Spinal cord (tissue), 9 donors: ENCODE measurements at regions not wholly inside any gene's neighbourhood (a gene's known extent, or its start where the extent isn't known, plus 50 kb on each side); places are given as distances from the start of the nearest gene placed in this dataset.
"Not testable (repeated sequence)": the region's sequence is repeated elsewhere in the genome, so short reads cannot be mapped to it uniquely, and the experiment has no call there.

Experiments
- DNase-seq, 6 donors: peaks; one replicate each; pipeline versions ENCODE4 v3.0.0 to v3.0.0-alpha.2; 2013 to 2015; ENCODE audit warnings: low spot score in 6 of 6, low read depth in 4 of 6
- H3K27ac ChIP-seq: one replicate; pipeline ENCODE4 v1.5.1; 2013; ENCODE audit warnings: low read depth, low read length, control low read depth
- H3K27me3 ChIP-seq: one replicate; pipeline ENCODE4 v1.6.1; 2013; ENCODE audit warnings: low read length; ENCODE audit not compliant: control insufficient read depth, insufficient read depth
- H3K36me3 ChIP-seq: one replicate; pipeline ENCODE4 v1.6.1; 2013; ENCODE audit warnings: low read length; ENCODE audit not compliant: control insufficient read depth, insufficient read depth
- H3K4me1 ChIP-seq: one replicate; pipeline ENCODE4 v1.6.1; 2013; ENCODE audit warnings: low read length; ENCODE audit not compliant: control insufficient read depth, insufficient read depth
- H3K4me3 ChIP-seq: one replicate; pipeline ENCODE4 v1.5.1; 2013; ENCODE audit warnings: low read depth, low read length, control low read depth
- H3K9me3 ChIP-seq: one replicate; pipeline ENCODE4 v1.6.1; 2013; ENCODE audit warnings: low read length; ENCODE audit not compliant: control insufficient read depth, insufficient read depth
- WGBS: methylation state at CpG from one replicate; pipeline ENCODE4 v1.1.5; 2013; ENCODE audit warnings: missing lambda C conversion rate; ENCODE audit not compliant: insufficient coverage; 5-methylcytosine and 5-hydroxymethylcytosine counted together
- donor health status: healthy.

DNA sequence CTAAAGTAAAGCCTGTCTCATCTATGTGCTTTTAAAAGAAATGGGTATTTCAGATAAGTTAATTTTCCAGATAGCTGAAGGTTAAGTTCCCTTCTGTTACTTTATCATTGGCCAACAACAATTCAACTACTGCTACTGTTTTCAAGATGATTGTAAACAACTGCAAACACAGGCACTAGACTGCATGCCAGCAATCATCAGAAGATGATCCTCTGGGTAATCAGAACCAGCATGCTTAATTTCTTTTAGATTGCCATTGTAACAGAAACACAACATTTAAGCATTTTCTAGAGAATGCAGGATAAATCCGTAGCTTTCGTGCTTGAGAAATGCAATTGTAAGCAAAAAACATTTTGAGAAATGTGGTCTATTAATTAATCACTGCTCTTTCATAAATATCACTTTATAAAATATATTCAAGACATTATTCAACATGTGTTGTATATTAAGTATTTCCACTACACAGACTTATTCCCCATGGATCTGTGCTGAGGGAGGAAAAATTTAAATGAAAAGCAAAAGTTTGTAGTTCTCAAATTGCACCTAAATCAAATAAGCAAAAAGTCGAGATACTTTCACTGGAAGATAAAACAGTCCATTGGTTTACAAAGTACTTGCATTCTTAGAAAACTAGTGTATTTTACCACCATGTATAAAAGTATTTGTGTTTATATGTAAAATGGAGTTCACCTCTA, 133.7 kb downstream of the ATL2 start:
- H3K9me3 ChIP-seq: no peaks in the 10 kb centered on the region
- no CpG with 5 or more reads among the region's 3 CpGs for WGBS
- no peak overlapping the region for H3K27ac ChIP-seq
- H3K36me3 ChIP-seq: no peaks in the 10 kb centered on the region
- no peaks in the 10 kb centered on the region for H3K27me3 ChIP-seq
- peak in 1 of 6 donors; percentile 59 for DNase-seq
- no peak overlapping the region for H3K4me3 ChIP-seq
- H3K4me1 ChIP-seq: no peaks in the 10 kb centered on the region

DNA sequence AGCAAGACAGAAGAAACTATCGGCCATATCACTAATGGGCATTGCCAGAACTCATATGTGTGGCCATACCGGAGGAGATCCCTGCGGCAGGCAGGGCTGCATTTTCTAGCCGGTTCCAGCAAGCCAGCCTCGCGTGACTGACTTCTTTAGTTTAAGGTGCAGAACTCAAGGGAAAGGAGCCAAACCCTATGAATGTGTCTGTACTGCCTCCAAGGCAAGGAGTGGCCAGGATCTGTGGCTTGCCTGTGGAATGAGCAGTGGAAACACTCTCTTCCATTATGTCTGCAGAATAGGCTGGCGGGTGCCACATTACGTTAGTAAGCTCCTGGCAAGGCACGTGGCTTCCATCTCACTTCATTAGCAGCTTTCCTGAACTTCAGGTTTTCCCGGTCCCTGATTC, 137.6 kb downstream of the ATL2 start:
- 91% methylated on average over 10 of the region's 10 CpGs for WGBS
- no peaks in the 10 kb centered on the region for H3K9me3 ChIP-seq
- H3K27ac ChIP-seq: no peak overlapping the region
- H3K36me3 ChIP-seq: no peaks in the 10 kb centered on the region
- no peak overlapping the region for H3K4me3 ChIP-seq
- DNase-seq: no peak
- no peaks in the 10 kb centered on the region for H3K27me3 ChIP-seq
- H3K4me1 ChIP-seq: no peaks in the 10 kb centered on the region

DNA sequence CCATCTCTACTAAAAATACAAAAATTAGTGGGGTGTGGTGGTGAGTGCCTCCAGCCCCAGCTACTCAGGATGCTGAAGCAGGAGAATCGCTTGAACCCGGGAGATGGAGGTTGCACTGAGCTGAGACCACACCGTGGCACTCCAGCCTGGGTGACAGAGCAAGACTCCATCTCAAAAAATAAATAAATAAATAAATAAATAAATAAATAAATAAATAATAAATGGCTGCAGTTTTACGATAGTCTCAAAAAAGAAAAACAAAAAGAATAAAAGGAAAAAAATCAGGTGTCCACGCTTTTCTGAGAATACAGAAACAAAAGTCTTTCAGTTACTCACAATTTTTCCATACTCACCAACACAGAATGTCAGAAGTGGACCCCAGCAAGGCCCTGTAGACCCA, 138.4 kb downstream of the ATL2 start:
- H3K4me3 ChIP-seq, DNase-seq, H3K27ac ChIP-seq, H3K36me3 ChIP-seq, H3K9me3 ChIP-seq, H3K4me1 ChIP-seq, H3K27me3 ChIP-seq: not testable (repeated sequence)
- WGBS: no CpG with 5 or more reads among the region's 5 CpGs

DNA sequence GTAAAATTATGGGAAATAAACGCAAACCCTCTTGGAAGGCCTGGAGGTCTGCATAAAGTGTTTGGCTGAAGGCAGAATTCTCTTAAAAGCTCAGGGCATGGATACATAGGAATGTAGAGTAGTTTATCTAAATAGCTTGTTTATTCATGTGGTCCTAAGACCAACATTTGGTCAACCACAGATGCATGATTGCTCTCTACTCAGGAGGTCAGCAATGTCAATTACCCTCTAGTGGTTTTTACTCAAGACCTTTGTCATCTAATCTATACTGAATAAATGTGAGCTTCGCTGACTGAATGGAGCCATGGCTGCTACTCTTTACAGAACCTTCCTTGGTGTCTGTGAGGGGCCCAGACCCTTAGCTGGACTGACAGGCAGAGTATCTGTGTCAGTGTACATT, 139.8 kb downstream of the ATL2 start:
- DNase-seq: no peak
- Histone ChIP-seq H3K4me3 (no peak overlapping the region), H3K27me3 (no peaks in the 10 kb centered on the region), H3K9me3 (no peaks in the 10 kb centered on the region), H3K36me3 (no peaks in the 10 kb centered on the region), H3K4me1 (no peaks in the 10 kb centered on the region), H3K27ac (no peak overlapping the region)
- WGBS: 100% methylated on average over 1 of the region's 2 CpGs

DNA sequence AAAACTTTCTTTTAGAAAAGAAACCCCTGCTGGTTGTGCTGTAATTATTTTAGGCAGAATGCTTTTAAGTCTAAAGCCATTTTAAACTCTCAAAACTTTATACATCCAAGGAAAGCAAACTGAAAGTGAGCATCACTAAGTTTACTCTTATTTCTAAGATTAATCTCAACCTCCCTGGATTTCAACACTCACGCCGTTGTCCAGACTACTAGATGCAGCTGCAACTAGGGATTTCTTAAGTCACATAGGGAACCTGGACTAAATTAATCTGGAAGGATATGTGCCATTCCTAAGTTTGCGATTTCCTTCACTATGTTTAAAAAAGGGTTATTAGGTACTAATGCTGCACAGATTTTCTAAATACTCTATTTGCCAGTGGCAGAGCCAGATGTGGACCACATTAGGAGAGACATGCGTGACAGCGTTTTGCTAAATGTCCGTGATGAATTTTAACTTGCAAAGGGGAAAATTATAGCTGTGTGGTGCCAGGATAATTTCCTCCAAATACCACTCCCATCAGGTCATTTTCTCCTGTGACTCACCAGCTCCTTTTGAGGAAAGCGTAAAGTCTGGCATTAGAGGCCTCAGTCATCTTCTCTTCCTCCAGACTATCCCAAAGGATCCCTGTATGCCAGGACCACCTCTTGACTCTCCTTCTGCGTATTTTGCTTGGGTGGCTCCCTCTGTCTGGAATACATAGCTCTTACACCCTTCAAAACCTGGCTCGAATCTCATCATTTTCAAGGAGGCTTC, 143.7 kb downstream of the ATL2 start:
- Histone ChIP-seq H3K4me1 (no peaks in the 10 kb centered on the region), H3K27me3 (no peaks in the 10 kb centered on the region), H3K27ac (peak overlapping the region; percentile 42), H3K4me3 (no peak overlapping the region), H3K36me3 (no peaks in the 10 kb centered on the region), H3K9me3 (no peaks in the 10 kb centered on the region)
- peak in 1 of 6 donors; percentile 40 for DNase-seq
- 81% methylated on average over 3 of the region's 9 CpGs for WGBS

DNA sequence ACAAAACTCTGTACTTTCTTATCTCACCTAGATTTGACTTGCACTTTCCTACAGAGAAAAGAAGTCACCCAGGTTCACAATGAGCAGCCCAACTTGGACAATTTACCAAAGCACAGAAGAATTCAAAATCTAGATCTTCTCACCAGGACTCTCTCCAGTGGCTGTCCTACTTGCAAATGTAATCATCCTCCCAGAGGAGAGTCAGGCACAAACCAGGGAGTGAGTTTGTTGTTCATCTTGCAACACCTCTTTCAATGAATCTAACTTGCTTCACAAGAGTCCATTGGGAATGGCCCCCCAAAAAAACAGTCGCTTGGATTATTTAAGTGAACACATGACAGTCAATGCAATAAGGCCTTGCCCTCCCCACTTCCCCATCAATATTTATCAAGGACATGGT, 144.6 kb downstream of the ATL2 start:
- no peaks in the 10 kb centered on the region for H3K9me3 ChIP-seq
- no CpG with 5 or more reads among the region's 1 CpG for WGBS
- H3K27me3 ChIP-seq: no peaks in the 10 kb centered on the region
- peak overlapping the region; percentile 3 for H3K27ac ChIP-seq
- no peaks in the 10 kb centered on the region for H3K36me3 ChIP-seq
- no peaks in the 10 kb centered on the region for H3K4me1 ChIP-seq
- DNase-seq: no peak
- H3K4me3 ChIP-seq: no peak overlapping the region

DNA sequence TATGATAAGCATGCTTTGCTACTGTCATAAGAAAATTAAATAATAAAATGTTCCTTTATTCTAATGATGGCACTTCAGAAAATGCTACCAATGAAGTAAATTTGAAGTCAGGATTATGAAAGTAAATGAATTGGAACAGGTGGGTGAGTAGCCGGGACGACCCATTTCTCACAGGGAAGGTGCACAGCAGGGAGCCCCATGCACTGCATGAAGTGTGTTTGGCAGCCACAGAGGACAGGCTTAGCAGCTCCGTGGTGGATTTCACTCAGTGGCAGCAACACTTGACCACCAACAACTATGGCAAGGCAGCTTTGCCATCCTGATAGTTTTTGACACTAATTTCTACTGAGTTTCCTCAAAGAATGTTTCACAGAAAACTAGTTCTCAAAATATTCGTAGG, 146.3 kb downstream of the ATL2 start:
- Histone ChIP-seq H3K4me3 (no peak overlapping the region), H3K4me1 (no peaks in the 10 kb centered on the region), H3K9me3 (no peaks in the 10 kb centered on the region), H3K27ac (no peak overlapping the region), H3K36me3 (no peaks in the 10 kb centered on the region), H3K27me3 (no peaks in the 10 kb centered on the region)
- 41% methylated on average over 2 of the region's 4 CpGs for WGBS
- DNase-seq: no peak

DNA sequence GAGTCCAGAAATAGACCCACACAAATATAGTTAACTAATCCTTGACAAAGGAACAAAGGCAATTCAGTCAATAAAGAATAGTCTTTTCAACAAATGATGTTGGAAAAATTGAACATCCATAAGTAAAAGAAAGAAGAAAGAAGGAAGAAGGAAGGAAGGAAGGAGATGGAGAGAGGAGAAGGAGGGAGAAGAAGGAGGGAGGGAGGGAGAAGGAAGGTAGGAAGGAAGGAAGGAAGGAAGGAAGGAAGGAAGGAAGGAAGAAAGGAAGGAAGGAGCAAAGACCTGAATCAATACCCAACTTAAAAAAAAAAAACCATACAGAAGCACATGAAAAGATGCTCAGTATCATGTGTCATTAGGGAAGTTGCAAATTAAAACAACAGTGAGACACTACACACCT, 148.3 kb downstream of the ATL2 start:
- peaks cover 3% of the 10 kb centered on the region for H3K27me3 ChIP-seq
- H3K4me1 ChIP-seq: no peaks in the 10 kb centered on the region

DNA sequence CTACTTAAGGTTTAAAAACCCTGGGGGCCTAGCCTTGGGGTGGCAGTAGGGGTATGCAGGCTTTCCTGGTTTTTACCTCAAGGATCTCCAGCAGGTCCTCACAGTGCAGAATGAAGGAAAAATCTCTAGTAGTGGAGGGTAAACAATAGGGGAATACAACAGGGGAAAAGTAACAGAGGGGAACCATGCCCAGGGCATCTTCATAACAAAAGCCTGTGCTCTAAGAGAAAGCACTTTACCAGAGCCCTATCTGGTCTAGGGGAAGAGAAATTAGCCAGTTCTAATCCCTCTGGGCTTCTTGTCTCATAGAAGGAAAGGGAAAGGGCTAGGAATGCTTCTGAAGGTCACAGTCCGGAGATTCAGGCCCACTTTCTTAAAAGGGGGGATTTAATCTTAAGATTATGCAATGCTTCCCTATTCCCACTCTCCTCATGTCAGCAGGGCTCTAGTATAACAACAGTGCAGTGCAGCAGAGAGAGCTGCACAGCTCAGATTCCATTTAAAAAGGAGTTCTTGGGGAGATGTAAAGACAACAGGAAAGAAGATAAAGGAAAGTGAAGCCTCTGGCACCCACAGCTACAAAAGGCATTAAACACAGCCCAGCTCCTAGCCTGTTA, 149.0 kb upstream of the CYP1B1 start:
- DNase-seq: no peak
- Histone ChIP-seq H3K36me3 (no peaks in the 10 kb centered on the region), H3K27me3 (peaks cover 3% of the 10 kb centered on the region), H3K4me3 (no peak overlapping the region), H3K27ac (no peak overlapping the region), H3K4me1 (no peaks in the 10 kb centered on the region), H3K9me3 (no peaks in the 10 kb centered on the region)
- WGBS: no CpG with 5 or more reads among the region's 1 CpG

More for the DNA sequence above, 148.3 kb downstream of the ATL2 start:
- Histone ChIP-seq H3K9me3 (no peaks in the 10 kb centered on the region), H3K36me3 (no peaks in the 10 kb centered on the region), H3K4me3 (no peak overlapping the region), H3K27ac (no peak overlapping the region)
- no peak for DNase-seq

DNA sequence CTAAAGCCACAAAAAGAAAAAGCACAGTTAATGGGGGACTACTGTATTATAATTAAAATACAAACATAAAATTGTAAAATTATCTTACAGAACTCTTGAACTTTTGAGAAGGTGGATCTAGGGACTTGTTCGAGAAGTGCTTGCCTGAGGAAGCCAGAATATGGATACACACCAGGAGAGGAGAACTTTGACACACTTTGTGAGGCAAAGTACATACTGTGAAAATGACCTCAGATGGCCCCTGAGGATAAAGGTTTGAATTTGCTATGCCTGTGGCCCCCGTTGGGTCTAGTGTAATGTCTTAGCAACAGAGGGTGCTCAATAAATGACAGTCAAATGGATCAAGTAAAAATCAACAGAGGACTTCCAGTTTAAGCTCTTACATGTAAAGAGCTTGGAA, 148.2 kb upstream of the CYP1B1 start:
- Histone ChIP-seq H3K36me3 (no peaks in the 10 kb centered on the region), H3K9me3 (no peaks in the 10 kb centered on the region), H3K27ac (no peak overlapping the region), H3K27me3 (peaks cover 3% of the 10 kb centered on the region), H3K4me1 (no peaks in the 10 kb centered on the region), H3K4me3 (no peak overlapping the region)
- WGBS: 80% methylated on average over 2 of the region's 2 CpGs
- no peak for DNase-seq
